BE2C (cell line): ENCODE measurements at regions not wholly inside any gene's neighbourhood (a gene's known extent, or its start where the extent isn't known, plus 50 kb on each side); places are given as distances from the start of the nearest gene placed in this dataset.
"Not testable (repeated sequence)": the region's sequence is repeated elsewhere in the genome, so short reads cannot be mapped to it uniquely, and the experiment has no call there.

ENCODE experiments used
- DNase-seq: peaks from one replicate; pipeline ENCODE4 v3.0.0-alpha.2; 2020
- H3K27me3 ChIP-seq: fragments of 250-450 bp; sonication (Bioruptor Pico); 2 replicates; pipeline ENCODE4 v1.5.1; 2020; ENCODE audit warnings: mild to moderate bottlenecking
- H3K36me3 ChIP-seq: fragments of 250-450 bp; sonication (Bioruptor Pico); 2 replicates; pipeline ENCODE4 v1.5.1; 2020; ENCODE audit warnings: mild to moderate bottlenecking
- H3K4me1 ChIP-seq: fragments of 250-450 bp; sonication (Bioruptor Pico); 2 replicates; pipeline ENCODE4 v1.5.1; 2020
- H3K4me3 ChIP-seq: 2 replicates; pipeline ENCODE4 v1.5.1; 2011; ENCODE audit warnings: low read depth, low read length
- H3K9me3 ChIP-seq: fragments of 250-450 bp; sonication (Bioruptor Pico); 2 replicates; pipeline ENCODE4 v1.5.1; 2020
- CTCF ChIP-seq: IDR thresholded peaks from 2 replicates; pipeline ENCODE4 v1.5.1; 2012; ENCODE audit warnings: mild to moderate bottlenecking, low read depth, low read length

GRCh38 chr3:74263031-74263430, 351.4 kb downstream of the CNTN3 start:
- no peaks in the 10 kb centered on the region for H3K36me3 ChIP-seq
- H3K4me3 ChIP-seq = no peak overlapping the region
- H3K4me1 ChIP-seq = no peaks in the 10 kb centered on the region
- DNase-seq = no peak
- no peaks in the 10 kb centered on the region for H3K9me3 ChIP-seq
- H3K27me3 ChIP-seq = no peaks in the 10 kb centered on the region; the same call in 1 of the 2 replicates
- no peak for TF ChIP-seq CTCF

- no peak for TF ChIP-seq CTCF
- no peaks in the 10 kb centered on the region for H3K9me3 ChIP-seq
- no peaks in the 10 kb centered on the region for H3K27me3 ChIP-seq
- no peak overlapping the region for H3K4me3 ChIP-seq
- H3K36me3 ChIP-seq = no peaks in the 10 kb centered on the region
- DNase-seq = no peak
- no peaks in the 10 kb centered on the region for H3K4me1 ChIP-seq
Observed at GRCh38 chr3:74233091-74233490, 381.4 kb downstream of the CNTN3 start.

DNA sequence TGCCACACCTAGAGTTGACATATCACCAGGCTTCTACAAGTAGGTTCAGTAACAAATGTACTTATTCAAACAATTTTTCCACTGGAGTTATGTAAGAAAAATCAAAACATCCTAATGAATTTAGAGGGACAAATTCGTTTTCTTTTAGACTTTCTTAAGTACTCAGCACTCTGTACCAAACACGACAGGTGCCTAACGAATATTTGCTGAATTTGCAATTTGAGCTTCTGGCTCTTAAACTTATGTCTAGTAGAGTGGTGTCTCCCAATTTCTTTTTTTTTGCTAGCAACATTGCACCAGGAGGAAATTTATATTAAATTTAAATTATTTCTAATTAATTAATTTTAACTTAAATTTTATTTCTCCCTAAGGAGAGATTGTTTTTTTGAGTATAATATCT, 397.0 kb downstream of the CNTN3 start:
- no peaks in the 10 kb centered on the region for H3K9me3 ChIP-seq
- no peaks in the 10 kb centered on the region for H3K4me1 ChIP-seq
- no peak for DNase-seq
- H3K4me3 ChIP-seq = no peak overlapping the region
- H3K27me3 ChIP-seq = no peaks in the 10 kb centered on the region
- H3K36me3 ChIP-seq = no peaks in the 10 kb centered on the region
- TF ChIP-seq CTCF = no peak

DNA sequence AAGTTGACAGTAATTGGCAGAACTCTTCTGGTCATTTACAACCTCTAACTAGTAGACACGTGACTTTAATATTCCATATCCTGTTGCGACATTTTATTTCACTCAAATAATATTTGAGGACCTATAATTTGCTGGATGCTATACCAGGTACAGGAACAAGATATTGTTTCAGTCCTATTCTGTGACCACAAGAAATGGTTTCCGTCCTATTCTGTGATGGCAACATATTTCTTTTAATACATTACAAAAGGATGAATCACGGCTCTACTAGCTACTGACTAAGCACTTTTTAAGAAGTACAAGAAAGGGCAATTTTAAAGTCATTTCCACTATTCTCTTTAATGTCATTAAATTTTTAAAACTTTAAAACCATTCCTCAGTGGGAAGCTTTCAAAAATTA, 400.2 kb downstream of the CNTN3 start:
- Histone ChIP-seq H3K27me3 (no peaks in the 10 kb centered on the region; the same call in 1 of the 2 replicates), H3K9me3 (no peaks in the 10 kb centered on the region), H3K4me3 (no peak overlapping the region), H3K4me1 (no peaks in the 10 kb centered on the region), H3K36me3 (no peaks in the 10 kb centered on the region)
- TF ChIP-seq CTCF = no peak
- DNase-seq = no peak

- no peak for DNase-seq
- H3K9me3 ChIP-seq = no peaks in the 10 kb centered on the region
- H3K27me3 ChIP-seq = no peaks in the 10 kb centered on the region; the same call in 1 of the 2 replicates
- no peak for TF ChIP-seq CTCF
- H3K36me3 ChIP-seq = no peaks in the 10 kb centered on the region
- H3K4me3 ChIP-seq = no peak overlapping the region
- H3K4me1 ChIP-seq = no peaks in the 10 kb centered on the region
Observed at GRCh38 chr3:74210739-74211138, 403.7 kb downstream of the CNTN3 start.

DNA sequence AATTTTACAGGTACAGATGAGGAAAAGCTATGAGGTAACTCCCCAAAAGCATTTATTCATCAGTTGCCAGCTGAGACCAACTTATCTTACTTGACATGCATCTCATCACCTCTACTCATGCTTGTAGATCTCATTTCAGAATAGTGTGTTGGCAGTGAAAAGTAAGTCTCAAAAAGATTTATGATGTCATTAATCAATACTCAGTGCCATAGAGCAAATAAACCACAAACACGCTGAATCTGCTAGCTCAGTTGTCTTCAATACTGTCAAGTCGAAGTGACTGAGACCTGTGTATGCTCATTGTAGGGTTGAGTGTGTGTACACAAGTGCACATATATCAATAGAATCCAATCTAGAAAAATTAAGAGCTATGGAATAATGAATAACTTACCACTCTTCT, 413.5 kb downstream of the CNTN3 start:
- Histone ChIP-seq H3K36me3 (no peaks in the 10 kb centered on the region), H3K4me1 (no peaks in the 10 kb centered on the region), H3K9me3 (no peaks in the 10 kb centered on the region), H3K27me3 (no peaks in the 10 kb centered on the region), H3K4me3 (no peak overlapping the region)
- DNase-seq = no peak
- no peak for TF ChIP-seq CTCF

GRCh38 chr3:74178664-74179063, 435.8 kb downstream of the CNTN3 start:
- H3K36me3 ChIP-seq, H3K4me1 ChIP-seq, H3K27me3 ChIP-seq, DNase-seq, H3K9me3 ChIP-seq, H3K4me3 ChIP-seq: not testable (repeated sequence)
